NOMO-1 treated with dmso at 0.1 percent for 144 hours (cell line): ENCODE measurements at regions not wholly inside any gene's neighbourhood (a gene's known extent, or its start where the extent isn't known, plus 50 kb on each side); places are given as distances from the start of the nearest gene placed in this dataset.
A peak's percentile ranks its signal among the peaks of the same experiment; 100 is the strongest.

ENCODE experiments used
- DNase-seq: peaks from one replicate; lab custom pipeline; 2025; ENCODE audit not compliant: unreplicated experiment; lab: John Stamatoyannopoulos, UW

- DNase-seq = no peak
Measured at GRCh38 chr1:228969953-228970800, 234.9 kb downstream of the RHOU start.

- no peak for DNase-seq
Measured at GRCh38 chr1:228972576-228972975, 237.3 kb downstream of the RHOU start.

- no peak for DNase-seq
Measured at GRCh38 chr1:228974273-228974672, 239.0 kb downstream of the RHOU start.

- no peak for DNase-seq
Measured at GRCh38 chr1:228975238-228975907, 240.1 kb downstream of the RHOU start.

- no peak for DNase-seq
Measured at GRCh38 chr1:228976316-228976715, 241.0 kb downstream of the RHOU start.

GRCh38 chr1:228977307-228977706 is 242.0 kb downstream of the RHOU start:
- no peak for DNase-seq

- no peak for DNase-seq
Measured at GRCh38 chr1:228977741-228978140, 242.5 kb downstream of the RHOU start.

- DNase-seq = no peak
Measured at GRCh38 chr1:228978484-228979324, 243.4 kb downstream of the RHOU start.

GRCh38 chr1:228979325-228979699 is 244.0 kb downstream of the RHOU start:
- DNase-seq = peak; percentile 13

- DNase-seq = no peak
Measured at GRCh38 chr1:228979774-228980173, 244.5 kb downstream of the RHOU start.

- DNase-seq = no peak
Measured at GRCh38 chr1:228980232-228980937, 245.1 kb downstream of the RHOU start.

- peak; percentile 58 for DNase-seq
Measured at GRCh38 chr1:228982637-228983036, 247.4 kb downstream of the RHOU start.

GRCh38 chr1:228983231-228983660 is 248.0 kb downstream of the RHOU start:
- no peak for DNase-seq

GRCh38 chr1:228983661-228984060 is 248.4 kb downstream of the RHOU start:
- no peak for DNase-seq

GRCh38 chr1:228984107-228984506 is 248.8 kb downstream of the RHOU start:
- DNase-seq = no peak

GRCh38 chr1:228984646-228985631 is 249.7 kb downstream of the RHOU start:
- DNase-seq = no peak

GRCh38 chr1:228985661-228986060 is 250.4 kb downstream of the RHOU start:
- DNase-seq = no peak

- peak; percentile 80 for DNase-seq
Measured at GRCh38 chr1:228986093-228986904, 251.0 kb downstream of the RHOU start.

GRCh38 chr1:228987286-228987685 is 252.0 kb downstream of the RHOU start:
- DNase-seq = no peak
